Thyroid gland (tissue), 4 donors: ENCODE measurements at regions not wholly inside any gene's neighbourhood (a gene's known extent, or its start where the extent isn't known, plus 50 kb on each side); places are given as distances from the start of the nearest gene placed in this dataset.
A peak's percentile ranks its signal among the peaks of the same experiment; 100 is the strongest.

Source experiments
- DNase-seq, 2 donors: peaks; one replicate each; pipeline ENCODE4 v3.0.0-alpha.2; 2019
- H3K27ac ChIP-seq, 3 donors: fragments of 200-600 bp; sonication (generic); 1 replicate in 2 of 3; 2 replicates in 1 of 3; pipeline ENCODE4 v1.5.1; 2016 to 2019; ENCODE audit warnings: mild to moderate bottlenecking in 1 of 3, moderate library complexity in 1 of 3
- H3K27me3 ChIP-seq: fragments of 200-600 bp; sonication (generic); one replicate; pipeline ENCODE4 v1.5.1; 2019
- H3K36me3 ChIP-seq, 2 donors: fragments of 200-600 bp; sonication (generic); one replicate each; pipeline ENCODE4 v1.5.1; 2016 to 2019
- H3K4me1 ChIP-seq, 2 donors: fragments of 200-600 bp; sonication (generic); one replicate each; pipeline ENCODE4 v1.5.1; 2017 to 2019
- H3K4me3 ChIP-seq, 3 donors: fragments of 200-600 bp; sonication (generic); replicated peaks in 1 of 3; 1 replicate in 2 of 3; 2 replicates in 1 of 3; pipeline ENCODE4 v1.5.1; 2016; ENCODE audit warnings: mild to moderate bottlenecking in 1 of 3
- H3K9me3 ChIP-seq: fragments of 200-600 bp; sonication (generic); one replicate; pipeline ENCODE4 v1.5.1; 2017
- POLR2A ChIP-seq, 2 donors: fragments of 450-650 bp; IDR thresholded peaks; one replicate each; pipeline ENCODE4 v1.6.1; 2017; ENCODE audit warnings: antibody characterized with exemption in 2 of 2, mild to moderate bottlenecking in 2 of 2, moderate library complexity in 1 of 2
- WGBS, 2 donors: methylation state at CpG; one replicate each; pipeline ENCODE4 v1.1.5; 2017; 5-methylcytosine and 5-hydroxymethylcytosine counted together
- intact Hi-C: fragments of 100-400 bp; cut with DNase I; formaldehyde crosslinking; loops from one replicate; pipeline ENCODE4 v1.15.1; 2023
- TF ChIP-seq, protein P1 (sequence below), 6 experiments: fragments of 200-600 bp in 3 of 6; fragments of 450-650 bp in 3 of 6; sonication (generic) in 3 of 6; IDR thresholded peaks; one replicate each; pipeline ENCODE4 v1.5.1; 2016 to 2019; ENCODE audit warnings: antibody characterized with exemption in 6 of 6, mild to moderate bottlenecking in 2 of 6, inconsistent platforms in 1 of 6, moderate library complexity in 1 of 6

DNA sequence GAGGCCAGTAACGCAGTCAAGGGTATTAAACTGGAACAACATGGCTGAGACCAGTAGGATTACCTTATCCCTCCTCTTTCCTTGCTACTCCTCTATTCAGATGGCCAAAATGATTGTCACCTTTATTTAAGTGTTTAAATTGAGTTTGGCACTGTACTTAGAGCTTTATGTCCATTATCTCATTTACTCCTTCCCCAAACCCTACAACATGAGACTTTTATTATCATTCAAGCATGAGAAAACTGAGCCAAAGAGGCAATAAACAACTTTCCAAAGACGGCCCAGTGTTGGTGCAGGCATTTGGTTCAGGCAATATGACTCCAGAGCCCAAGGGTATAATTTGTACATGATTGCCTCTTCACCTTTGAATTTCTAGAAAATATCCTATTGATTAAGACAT lies 370.9 kb upstream of the KITLG start:
- Histone ChIP-seq H3K9me3 (no peaks in the 10 kb centered on the region), H3K36me3 (no peaks in the 10 kb centered on the region), H3K27me3 (no peaks in the 10 kb centered on the region), H3K27ac (no peak overlapping the region), H3K4me1 (no peaks in the 10 kb centered on the region), H3K4me3 (no peak overlapping the region)
- intact Hi-C loops = no loop called here
- no peak for DNase-seq
- TF ChIP-seq, protein P1, sequence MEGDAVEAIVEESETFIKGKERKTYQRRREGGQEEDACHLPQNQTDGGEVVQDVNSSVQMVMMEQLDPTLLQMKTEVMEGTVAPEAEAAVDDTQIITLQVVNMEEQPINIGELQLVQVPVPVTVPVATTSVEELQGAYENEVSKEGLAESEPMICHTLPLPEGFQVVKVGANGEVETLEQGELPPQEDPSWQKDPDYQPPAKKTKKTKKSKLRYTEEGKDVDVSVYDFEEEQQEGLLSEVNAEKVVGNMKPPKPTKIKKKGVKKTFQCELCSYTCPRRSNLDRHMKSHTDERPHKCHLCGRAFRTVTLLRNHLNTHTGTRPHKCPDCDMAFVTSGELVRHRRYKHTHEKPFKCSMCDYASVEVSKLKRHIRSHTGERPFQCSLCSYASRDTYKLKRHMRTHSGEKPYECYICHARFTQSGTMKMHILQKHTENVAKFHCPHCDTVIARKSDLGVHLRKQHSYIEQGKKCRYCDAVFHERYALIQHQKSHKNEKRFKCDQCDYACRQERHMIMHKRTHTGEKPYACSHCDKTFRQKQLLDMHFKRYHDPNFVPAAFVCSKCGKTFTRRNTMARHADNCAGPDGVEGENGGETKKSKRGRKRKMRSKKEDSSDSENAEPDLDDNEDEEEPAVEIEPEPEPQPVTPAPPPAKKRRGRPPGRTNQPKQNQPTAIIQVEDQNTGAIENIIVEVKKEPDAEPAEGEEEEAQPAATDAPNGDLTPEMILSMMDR (IDR thresholded peaks at IDR 0.05) = no peak
- 54 to 70% methylated on average over 2 of the region's 2 CpGs for WGBS, 2 donors

GRCh38 chr12:88947486-88948043 lies 367.3 kb upstream of the KITLG start:
- WGBS, 2 donors = 80 to 82% methylated on average over 3 of the region's 3 CpGs
- Histone ChIP-seq H3K4me1 (no peaks in the 10 kb centered on the region), H3K9me3 (no peaks in the 10 kb centered on the region), H3K27ac (no peak overlapping the region), H3K27me3 (no peaks in the 10 kb centered on the region), H3K4me3 (no peak overlapping the region), H3K36me3 (no peaks in the 10 kb centered on the region)
- intact Hi-C loops = no loop called here
- DNase-seq = no peak
- TF ChIP-seq POLR2A (IDR thresholded peaks at IDR 0.05) = no peak
- TF ChIP-seq, protein P1 (IDR thresholded peaks at IDR 0.05) = no peak

- no peaks in the 10 kb centered on the region for H3K4me1 ChIP-seq
- intact Hi-C loops = no loop called here
- 52 to 66% methylated on average over 5 of the region's 5 CpGs for WGBS, 2 donors
- TF ChIP-seq, protein P1 (IDR thresholded peaks at IDR 0.05) = no peak
- TF ChIP-seq POLR2A (IDR thresholded peaks at IDR 0.05) = no peak
- peak in 1 of 2 donors; percentile 2 for DNase-seq
- H3K4me3 ChIP-seq = no peak overlapping the region
- H3K27me3 ChIP-seq = no peaks in the 10 kb centered on the region
- no peak overlapping the region for H3K27ac ChIP-seq
- no peaks in the 10 kb centered on the region for H3K9me3 ChIP-seq
- H3K36me3 ChIP-seq = no peaks in the 10 kb centered on the region
Observed at GRCh38 chr12:88946372-88946997, 366.2 kb upstream of the KITLG start.

DNA sequence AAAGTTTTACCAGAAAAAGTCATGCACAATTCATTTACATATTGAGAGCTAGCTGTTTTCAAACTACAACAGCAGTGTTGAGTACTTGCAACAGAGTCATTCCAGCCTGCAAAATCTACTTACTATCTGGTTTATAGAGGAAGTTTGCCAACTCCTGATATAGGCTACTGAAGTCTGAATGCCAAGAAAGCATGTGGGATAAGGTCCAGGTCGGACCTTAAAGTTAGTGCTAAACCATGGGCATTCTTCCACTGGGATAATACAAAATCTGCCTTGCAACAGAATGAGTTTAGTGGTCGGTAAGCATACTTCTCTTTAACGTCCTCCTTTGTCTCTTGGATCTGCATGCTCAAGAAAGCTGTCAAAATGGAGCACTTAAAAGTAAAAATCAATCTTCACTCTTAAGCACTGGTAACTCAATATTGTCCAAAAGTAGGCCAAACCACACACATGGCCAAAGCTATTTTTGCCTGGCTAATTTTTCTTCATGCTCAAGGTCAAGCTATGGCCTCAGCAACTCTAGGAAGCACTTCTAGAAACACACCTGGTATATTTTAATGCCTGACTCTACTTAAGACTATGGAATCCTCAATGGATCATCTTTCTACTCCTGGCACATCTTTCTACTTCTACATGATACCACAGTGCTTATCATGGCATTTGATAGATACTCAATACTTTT lies 364.9 kb upstream of the KITLG start:
- no peak overlapping the region for H3K4me3 ChIP-seq
- DNase-seq = no peak
- intact Hi-C loops = no loop called here
- 77 to 85% methylated on average over 3 of the region's 3 CpGs for WGBS, 2 donors
- no peaks in the 10 kb centered on the region for H3K36me3 ChIP-seq
- H3K27ac ChIP-seq = no peak overlapping the region
- H3K27me3 ChIP-seq = no peaks in the 10 kb centered on the region
- H3K4me1 ChIP-seq = no peaks in the 10 kb centered on the region
- TF ChIP-seq, protein P1 (IDR thresholded peaks at IDR 0.05) = no peak
- no peak for TF ChIP-seq POLR2A (IDR thresholded peaks at IDR 0.05)
- no peaks in the 10 kb centered on the region for H3K9me3 ChIP-seq

DNA sequence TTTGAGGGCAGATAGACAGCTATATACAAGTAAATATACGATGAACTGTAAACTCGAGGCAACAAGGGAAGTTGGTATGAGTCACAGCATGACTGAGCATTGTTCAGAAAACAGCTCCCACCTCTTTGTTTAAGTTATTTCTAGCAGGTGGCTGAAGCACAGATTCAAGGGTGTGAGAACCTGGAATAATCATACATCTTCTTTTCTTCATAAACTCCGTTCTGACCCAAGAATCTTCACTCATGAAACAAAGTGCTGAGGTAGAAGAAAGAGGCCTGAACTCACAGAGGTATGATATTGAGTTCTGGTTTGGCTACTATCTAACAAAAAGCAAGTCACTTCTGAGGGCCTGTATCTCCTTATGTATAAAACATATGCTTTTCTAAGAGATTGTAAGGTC lies 364.1 kb upstream of the KITLG start:
- H3K27ac ChIP-seq = no peak overlapping the region
- no peaks in the 10 kb centered on the region for H3K4me1 ChIP-seq
- no peak for DNase-seq
- H3K27me3 ChIP-seq = no peaks in the 10 kb centered on the region
- H3K36me3 ChIP-seq = no peaks in the 10 kb centered on the region
- TF ChIP-seq, protein P1 (IDR thresholded peaks at IDR 0.05) = no peak
- TF ChIP-seq POLR2A (IDR thresholded peaks at IDR 0.05) = no peak
- 59% methylated on average over 3 of the region's 3 CpGs for WGBS, 2 donors
- intact Hi-C loops = no loop called here
- no peaks in the 10 kb centered on the region for H3K9me3 ChIP-seq
- no peak overlapping the region for H3K4me3 ChIP-seq
